ENCODE measurements at regions not wholly inside any gene's neighbourhood (a gene's known extent, or its start where the extent isn't known, plus 50 kb on each side); places are given as distances from the start of the nearest gene placed in this dataset.
"Not testable (repeated sequence)": the region's sequence is repeated elsewhere in the genome, so short reads cannot be mapped to it uniquely, and the experiment has no call there.

DNA sequence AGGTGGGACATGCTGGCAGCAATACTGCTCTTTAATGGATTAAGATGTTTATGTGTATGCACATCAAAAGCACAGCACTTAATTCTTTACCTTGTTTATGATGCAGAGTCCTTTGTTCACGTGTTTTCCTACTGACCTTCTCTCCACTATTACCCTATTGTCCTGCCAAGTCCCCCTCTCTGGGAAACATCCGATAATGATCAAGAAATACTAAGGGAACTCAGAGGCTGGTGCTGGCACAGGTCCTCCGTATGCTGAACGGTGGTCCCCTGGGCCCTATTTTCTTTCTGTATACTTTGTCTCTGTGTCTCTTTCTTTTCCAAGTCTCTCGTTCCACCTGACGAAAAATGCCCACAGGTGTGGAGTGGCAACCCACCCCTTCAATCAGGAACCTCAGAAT lies 84.0 kb upstream of the ALDH3B2 start:
- TF ChIP-seq, protein P1, sequence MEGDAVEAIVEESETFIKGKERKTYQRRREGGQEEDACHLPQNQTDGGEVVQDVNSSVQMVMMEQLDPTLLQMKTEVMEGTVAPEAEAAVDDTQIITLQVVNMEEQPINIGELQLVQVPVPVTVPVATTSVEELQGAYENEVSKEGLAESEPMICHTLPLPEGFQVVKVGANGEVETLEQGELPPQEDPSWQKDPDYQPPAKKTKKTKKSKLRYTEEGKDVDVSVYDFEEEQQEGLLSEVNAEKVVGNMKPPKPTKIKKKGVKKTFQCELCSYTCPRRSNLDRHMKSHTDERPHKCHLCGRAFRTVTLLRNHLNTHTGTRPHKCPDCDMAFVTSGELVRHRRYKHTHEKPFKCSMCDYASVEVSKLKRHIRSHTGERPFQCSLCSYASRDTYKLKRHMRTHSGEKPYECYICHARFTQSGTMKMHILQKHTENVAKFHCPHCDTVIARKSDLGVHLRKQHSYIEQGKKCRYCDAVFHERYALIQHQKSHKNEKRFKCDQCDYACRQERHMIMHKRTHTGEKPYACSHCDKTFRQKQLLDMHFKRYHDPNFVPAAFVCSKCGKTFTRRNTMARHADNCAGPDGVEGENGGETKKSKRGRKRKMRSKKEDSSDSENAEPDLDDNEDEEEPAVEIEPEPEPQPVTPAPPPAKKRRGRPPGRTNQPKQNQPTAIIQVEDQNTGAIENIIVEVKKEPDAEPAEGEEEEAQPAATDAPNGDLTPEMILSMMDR (IDR thresholded peaks at IDR 0.05), result not testable (repeated sequence)
- not testable (repeated sequence) for TF ChIP-seq POLR2A (IDR thresholded peaks at IDR 0.05)

Measured in esophagus squamous epithelium (tissue), 4 donors.